Astrocyte of the cerebellum (primary cell): ENCODE measurements at regions not wholly inside any gene's neighbourhood (a gene's known extent, or its start where the extent isn't known, plus 50 kb on each side); places are given as distances from the start of the nearest gene placed in this dataset.
"Not testable (repeated sequence)": the region's sequence is repeated elsewhere in the genome, so short reads cannot be mapped to it uniquely, and the experiment has no call there.

ENCODE experiments used
- DNase-seq: peaks from one replicate; pipeline ENCODE4 v3.0.0-alpha.2; 2011; ENCODE audit warnings: low read depth
- H3K4me3 ChIP-seq: 2 replicates; pipeline ENCODE4 v1.5.1; 2011; ENCODE audit warnings: mild to moderate bottlenecking, low read depth, low read length, moderate library complexity
- CTCF ChIP-seq: IDR thresholded peaks from 2 replicates; pipeline ENCODE4 v1.5.1; 2012; ENCODE audit warnings: low read length, low read depth, moderate library complexity, mild to moderate bottlenecking; ENCODE audit errors: missing control alignments
- in situ Hi-C: cut with HindIII; loops from 2 replicates; pipeline ENCODE4 v1.10.0; 2017; ENCODE audit warnings: low sequenced_read_pairs

GRCh38 chr18:62637807-62638687, 77.3 kb upstream of the PHLPP1 start:
- in situ Hi-C loops: no loop called here
- DNase-seq: no peak
- no peak overlapping the region for H3K4me3 ChIP-seq
- peak; percentile 25 for TF ChIP-seq CTCF

- no peak overlapping the region for H3K4me3 ChIP-seq
- DNase-seq: no peak
- in situ Hi-C loops: no loop called here
- TF ChIP-seq CTCF: no peak
These were observed 72.2 kb upstream of the PHLPP1 start for GRCh38 chr18:62643181-62643580.

GRCh38 chr18:62644773-62645172, 70.6 kb upstream of the PHLPP1 start:
- in situ Hi-C loops: no loop called here
- DNase-seq: no peak
- TF ChIP-seq CTCF: no peak
- H3K4me3 ChIP-seq: no peak overlapping the region

GRCh38 chr18:62647179-62647578, 68.2 kb upstream of the PHLPP1 start:
- H3K4me3 ChIP-seq: no peak overlapping the region
- no peak for TF ChIP-seq CTCF
- in situ Hi-C loops: no loop called here
- DNase-seq: no peak

GRCh38 chr18:62648045-62648678, 67.2 kb upstream of the PHLPP1 start:
- no peak for DNase-seq
- no peak for TF ChIP-seq CTCF
- H3K4me3 ChIP-seq: no peak overlapping the region
- in situ Hi-C loops: no loop called here

GRCh38 chr18:62651276-62652056, 63.9 kb upstream of the PHLPP1 start:
- DNase-seq: no peak
- H3K4me3 ChIP-seq: no peak overlapping the region
- in situ Hi-C loops: no loop called here
- no peak for TF ChIP-seq CTCF

GRCh38 chr18:62652057-62652629, 63.2 kb upstream of the PHLPP1 start:
- in situ Hi-C loops, H3K4me3 ChIP-seq, DNase-seq: not testable (repeated sequence)
